Panc1 (cell line): ENCODE measurements at regions not wholly inside any gene's neighbourhood (a gene's known extent, or its start where the extent isn't known, plus 50 kb on each side); places are given as distances from the start of the nearest gene placed in this dataset.

ENCODE experiments used
- CTCF ChIP-seq: fragments of 450-650 bp; IDR thresholded peaks from 2 replicates; pipeline ENCODE4 v1.5.1; 2017; ENCODE audit warnings: mild to moderate bottlenecking
- POLR2AphosphoS5 ChIP-seq: IDR thresholded peaks from 2 replicates; pipeline ENCODE4 v1.6.1; 2012; ENCODE audit warnings: mild to moderate bottlenecking, low read depth, low read length, moderate library complexity
- SIN3A ChIP-seq: IDR thresholded peaks from 2 replicates; pipeline ENCODE4 v1.6.1; 2012; ENCODE audit warnings: low read depth, mild to moderate bottlenecking, low read length, moderate library complexity, borderline replicate concordance; ENCODE audit not compliant: insufficient read depth
- TCF7L2 ChIP-seq: IDR thresholded peaks from 2 replicates; pipeline ENCODE4 v1.6.1; 2011; ENCODE audit warnings: mild to moderate bottlenecking, low read depth, low read length, inconsistent platforms

GRCh38 chr2:52608030-52608429 is 1159.6 kb upstream of the CHAC2 start:
- TF ChIP-seq SIN3A = no peak
- no peak for TF ChIP-seq CTCF
- no peak for TF ChIP-seq TCF7L2
- TF ChIP-seq POLR2AphosphoS5 = no peak
